ENCODE measurements at regions not wholly inside any gene's neighbourhood (a gene's known extent, or its start where the extent isn't known, plus 50 kb on each side); places are given as distances from the start of the nearest gene placed in this dataset.
"Not testable (repeated sequence)": the region's sequence is repeated elsewhere in the genome, so short reads cannot be mapped to it uniquely, and the experiment has no call there.

DNA sequence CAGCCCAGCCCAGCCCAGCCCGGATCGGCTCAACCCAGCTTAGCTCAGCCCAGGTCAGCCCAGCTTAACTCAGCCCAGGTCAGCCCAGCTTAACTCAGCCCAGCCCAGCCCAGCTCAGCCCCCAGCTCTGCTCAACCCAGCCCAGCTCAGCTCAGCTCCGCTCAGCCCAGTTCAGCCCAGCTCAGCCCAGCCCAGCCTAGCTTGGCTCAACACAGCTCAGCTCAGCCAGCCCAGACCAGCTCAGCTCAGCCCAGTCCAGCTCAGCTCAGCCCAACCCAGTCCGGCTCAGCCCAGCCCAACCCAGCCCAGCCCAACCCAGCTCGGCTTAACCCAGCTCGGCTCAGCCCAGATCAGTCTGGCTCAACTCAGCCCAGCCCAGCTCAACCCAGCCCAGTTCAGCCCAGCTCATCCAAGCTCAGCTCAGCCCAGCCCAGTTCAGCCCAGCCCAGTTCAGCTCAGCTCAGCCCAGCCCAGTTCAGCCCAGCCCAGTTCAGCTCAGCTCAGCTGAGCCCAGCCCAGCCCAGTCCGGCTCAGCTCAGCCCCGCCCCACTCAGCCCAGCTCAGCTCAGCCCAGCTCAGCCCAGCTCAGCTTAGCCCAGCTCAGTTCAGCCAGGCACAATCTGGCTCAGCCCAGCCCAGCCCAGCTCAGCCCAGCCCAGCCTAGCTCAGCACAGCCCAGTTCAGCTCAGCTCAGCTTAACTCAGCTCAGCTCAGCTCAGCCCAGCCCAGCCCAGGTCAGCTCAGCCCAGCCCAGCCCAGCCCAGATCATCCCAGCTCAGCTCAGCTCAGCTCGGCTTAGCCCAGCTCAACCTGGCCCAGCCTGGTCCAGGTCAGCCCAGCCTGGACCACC is 331.7 kb downstream of the TMEM121 start:
- DNase-seq (ENCODE audit: low spot score): peak; percentile 0

DNA sequence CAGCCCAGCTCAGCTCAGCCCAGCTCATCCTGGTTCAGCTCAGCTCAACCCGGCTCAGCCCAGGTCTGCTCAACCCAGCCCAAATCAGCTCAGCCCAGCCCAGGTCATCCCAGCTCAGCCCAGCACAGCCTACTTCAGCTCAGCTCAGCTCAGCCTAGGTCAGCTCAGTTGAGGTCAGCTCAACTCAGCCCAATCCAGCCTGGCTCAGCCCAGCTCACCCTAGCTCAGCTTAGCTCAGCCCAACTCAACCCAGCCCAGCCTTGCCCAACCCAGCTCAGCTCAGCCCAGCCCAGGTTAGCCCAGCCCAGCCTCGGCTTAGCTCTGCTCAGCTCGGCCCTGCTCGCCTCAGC is 332.3 kb downstream of the TMEM121 start:
- DNase-seq (ENCODE audit: low spot score): no peak
- TF ChIP-seq, protein P1, sequence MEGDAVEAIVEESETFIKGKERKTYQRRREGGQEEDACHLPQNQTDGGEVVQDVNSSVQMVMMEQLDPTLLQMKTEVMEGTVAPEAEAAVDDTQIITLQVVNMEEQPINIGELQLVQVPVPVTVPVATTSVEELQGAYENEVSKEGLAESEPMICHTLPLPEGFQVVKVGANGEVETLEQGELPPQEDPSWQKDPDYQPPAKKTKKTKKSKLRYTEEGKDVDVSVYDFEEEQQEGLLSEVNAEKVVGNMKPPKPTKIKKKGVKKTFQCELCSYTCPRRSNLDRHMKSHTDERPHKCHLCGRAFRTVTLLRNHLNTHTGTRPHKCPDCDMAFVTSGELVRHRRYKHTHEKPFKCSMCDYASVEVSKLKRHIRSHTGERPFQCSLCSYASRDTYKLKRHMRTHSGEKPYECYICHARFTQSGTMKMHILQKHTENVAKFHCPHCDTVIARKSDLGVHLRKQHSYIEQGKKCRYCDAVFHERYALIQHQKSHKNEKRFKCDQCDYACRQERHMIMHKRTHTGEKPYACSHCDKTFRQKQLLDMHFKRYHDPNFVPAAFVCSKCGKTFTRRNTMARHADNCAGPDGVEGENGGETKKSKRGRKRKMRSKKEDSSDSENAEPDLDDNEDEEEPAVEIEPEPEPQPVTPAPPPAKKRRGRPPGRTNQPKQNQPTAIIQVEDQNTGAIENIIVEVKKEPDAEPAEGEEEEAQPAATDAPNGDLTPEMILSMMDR (IDR thresholded peaks at IDR 0.05; ENCODE audit: extremely low read depth, missing control alignments): no peak

More for the DNA sequence above, 331.7 kb downstream of the TMEM121 start:
- TF ChIP-seq, protein P1 (IDR thresholded peaks at IDR 0.05; ENCODE audit: extremely low read depth, missing control alignments): no peak

DNA sequence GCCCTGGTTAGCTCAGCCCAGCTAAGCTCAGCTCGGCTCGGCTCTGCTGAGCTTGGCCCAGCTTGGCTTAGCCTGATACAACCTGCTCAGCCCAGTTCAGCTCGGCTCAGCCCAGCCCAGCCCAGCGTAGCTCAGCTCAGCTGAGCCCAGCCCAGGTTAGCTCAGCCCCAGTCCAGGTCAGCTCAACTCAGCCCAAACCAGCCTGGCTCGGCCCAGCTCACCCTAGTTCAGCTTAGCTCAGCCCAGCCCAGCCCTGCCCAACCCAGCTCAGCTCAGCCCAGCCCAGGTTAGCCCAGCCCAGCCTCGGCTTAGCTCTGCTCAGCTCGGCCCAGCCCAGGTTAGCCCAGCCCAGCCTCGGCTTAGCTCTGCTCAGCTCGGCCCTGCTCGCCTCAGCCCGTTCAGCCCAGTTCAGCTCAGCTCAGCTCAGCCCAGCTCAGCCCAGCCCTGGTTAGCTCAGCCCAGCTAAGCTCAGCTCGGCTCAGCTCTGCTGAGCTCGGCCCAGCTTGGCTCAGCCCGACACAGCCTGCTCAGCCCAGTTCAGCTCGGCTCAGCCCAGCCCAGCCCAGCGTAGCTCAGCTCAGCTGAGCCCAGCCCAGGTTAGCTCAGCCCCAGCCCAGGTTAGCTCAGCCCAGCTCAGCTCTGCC is 332.8 kb downstream of the TMEM121 start:
- DNase-seq (ENCODE audit: low spot score): not testable (repeated sequence)

DNA sequence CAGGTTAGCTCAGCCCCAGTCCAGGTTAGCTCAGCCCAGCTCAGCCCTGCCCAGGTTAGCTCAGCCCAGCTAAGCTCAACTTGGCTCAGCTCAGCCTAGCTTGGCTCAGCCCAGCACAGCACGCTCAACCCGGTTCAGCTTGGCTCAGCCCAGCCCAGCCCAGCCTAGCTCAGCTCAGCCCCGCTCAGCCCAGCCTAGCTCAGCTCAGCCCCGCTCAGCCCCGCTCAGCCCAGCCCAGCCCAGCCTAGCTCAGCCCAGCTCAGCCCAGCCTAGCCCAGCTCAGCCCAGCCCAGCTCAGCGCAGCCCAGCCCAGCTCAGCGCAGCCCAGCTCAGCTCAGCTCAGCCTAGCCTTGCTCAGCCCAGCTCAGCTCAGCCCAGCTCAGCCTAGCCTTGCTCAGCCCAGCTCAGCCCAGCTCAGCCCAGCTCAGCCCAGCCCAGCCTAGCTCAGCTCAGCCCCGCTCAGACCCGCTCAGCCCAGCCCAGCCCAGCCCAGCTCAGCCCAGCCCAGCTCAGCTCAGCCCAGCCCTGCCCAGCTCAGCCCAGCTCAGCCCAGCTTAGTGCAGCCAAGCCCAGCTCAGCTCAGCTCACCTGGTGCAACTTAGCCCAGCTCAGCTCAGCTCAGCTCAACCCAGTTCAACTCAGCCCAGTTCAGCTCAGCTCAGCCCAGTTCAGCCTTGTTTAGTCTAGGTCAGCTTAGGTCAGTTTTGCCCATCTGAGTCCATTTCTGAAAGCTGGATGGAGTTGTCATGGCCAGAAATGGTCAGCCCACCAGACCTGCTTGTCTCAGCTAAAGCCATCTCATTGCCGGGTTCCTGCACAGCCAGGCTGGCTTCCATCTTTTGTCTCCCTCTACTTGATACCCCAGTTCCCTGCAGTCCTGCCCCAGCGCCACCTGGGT is 333.6 kb downstream of the TMEM121 start:
- TF ChIP-seq, protein P1 (IDR thresholded peaks at IDR 0.05; ENCODE audit: extremely low read depth, missing control alignments): no peak
- peak; percentile 4 for DNase-seq (ENCODE audit: low spot score)

DNA sequence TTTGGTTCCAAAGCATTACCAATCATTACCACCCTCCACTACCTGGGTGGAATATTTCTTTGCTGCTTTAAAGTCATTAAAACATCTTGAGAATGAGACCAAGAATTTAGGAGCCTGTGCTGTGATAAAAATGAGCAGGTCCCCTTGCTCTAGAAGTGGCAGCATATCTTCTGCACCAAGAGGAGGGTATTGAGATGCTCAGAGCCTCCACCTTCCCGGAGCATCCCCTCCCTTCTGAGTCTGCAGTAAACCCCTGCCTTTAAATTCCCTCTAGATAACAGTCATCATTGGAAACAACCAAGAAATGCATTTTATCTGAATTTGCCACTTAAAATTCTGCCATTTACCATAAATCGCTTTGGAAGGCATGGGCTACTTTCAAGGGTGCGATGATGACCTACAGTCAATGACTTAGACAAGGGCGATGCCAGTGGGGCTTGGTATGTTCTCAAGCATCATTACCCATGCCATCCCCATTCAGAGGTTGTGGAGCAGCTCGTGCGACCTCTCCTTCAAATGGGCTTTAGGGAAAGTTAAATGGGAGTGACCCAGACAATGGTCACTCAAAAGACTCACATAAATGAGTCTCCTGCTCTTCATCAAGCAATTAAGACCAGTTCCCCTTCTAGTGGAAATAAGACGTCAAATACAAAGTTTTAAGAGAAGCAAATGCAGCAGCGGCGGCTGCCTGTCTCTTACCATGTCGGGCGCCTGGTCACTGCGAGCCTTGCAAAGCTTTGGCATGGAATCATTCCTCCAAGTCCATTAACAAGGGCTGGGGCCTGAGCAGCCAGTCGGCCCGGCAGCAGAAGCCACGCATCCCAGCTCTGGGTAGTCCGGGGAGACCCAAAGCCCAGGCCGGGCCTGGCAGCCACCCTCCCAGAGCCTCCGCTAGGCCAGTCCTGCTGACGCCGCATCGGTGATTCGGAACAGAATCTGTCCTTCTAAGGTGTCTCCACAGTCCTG is 334.5 kb downstream of the TMEM121 start:
- DNase-seq (ENCODE audit: low spot score): peak; percentile 5
- TF ChIP-seq, protein P1 (IDR thresholded peaks at IDR 0.05; ENCODE audit: extremely low read depth, missing control alignments): no peak

DNA sequence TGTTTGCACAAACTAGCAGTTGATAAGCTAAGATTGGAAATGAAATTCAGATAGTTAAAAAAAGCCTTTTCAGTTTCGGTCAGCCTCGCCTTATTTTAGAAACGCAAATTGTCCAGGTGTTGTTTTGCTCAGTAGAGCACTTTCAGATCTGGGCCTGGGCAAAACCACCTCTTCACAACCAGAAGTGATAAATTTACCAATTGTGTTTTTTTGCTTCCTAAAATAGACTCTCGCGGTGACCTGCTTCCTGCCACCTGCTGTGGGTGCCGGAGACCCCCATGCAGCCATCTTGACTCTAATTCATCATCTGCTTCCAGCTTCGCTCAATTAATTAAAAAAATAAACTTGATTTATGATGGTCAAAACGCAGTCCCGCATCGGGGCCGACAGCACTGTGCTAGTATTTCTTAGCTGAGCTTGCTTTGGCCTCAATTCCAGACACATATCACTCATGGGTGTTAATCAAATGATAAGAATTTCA is 335.6 kb downstream of the TMEM121 start:
- peak; percentile 83 for DNase-seq (ENCODE audit: low spot score)
- TF ChIP-seq, protein P1 (IDR thresholded peaks at IDR 0.05; ENCODE audit: extremely low read depth, missing control alignments): no peak

All from GM20000 (cell line).